Thyroid gland (tissue), 4 donors: ENCODE measurements at regions not wholly inside any gene's neighbourhood (a gene's known extent, or its start where the extent isn't known, plus 50 kb on each side); places are given as distances from the start of the nearest gene placed in this dataset.
"Not testable (repeated sequence)": the region's sequence is repeated elsewhere in the genome, so short reads cannot be mapped to it uniquely, and the experiment has no call there.

Experiments
- POLR2A ChIP-seq, 2 donors: fragments of 450-650 bp; IDR thresholded peaks; one replicate each; pipeline ENCODE4 v1.6.1; 2017; ENCODE audit warnings: antibody characterized with exemption in 2 of 2, mild to moderate bottlenecking in 2 of 2, moderate library complexity in 1 of 2
- TF ChIP-seq, protein P1 (sequence below), 6 experiments: fragments of 200-600 bp in 3 of 6; fragments of 450-650 bp in 3 of 6; sonication (generic) in 3 of 6; IDR thresholded peaks; one replicate each; pipeline ENCODE4 v1.5.1; 2016 to 2019; ENCODE audit warnings: antibody characterized with exemption in 6 of 6, mild to moderate bottlenecking in 2 of 6, inconsistent platforms in 1 of 6, moderate library complexity in 1 of 6

DNA sequence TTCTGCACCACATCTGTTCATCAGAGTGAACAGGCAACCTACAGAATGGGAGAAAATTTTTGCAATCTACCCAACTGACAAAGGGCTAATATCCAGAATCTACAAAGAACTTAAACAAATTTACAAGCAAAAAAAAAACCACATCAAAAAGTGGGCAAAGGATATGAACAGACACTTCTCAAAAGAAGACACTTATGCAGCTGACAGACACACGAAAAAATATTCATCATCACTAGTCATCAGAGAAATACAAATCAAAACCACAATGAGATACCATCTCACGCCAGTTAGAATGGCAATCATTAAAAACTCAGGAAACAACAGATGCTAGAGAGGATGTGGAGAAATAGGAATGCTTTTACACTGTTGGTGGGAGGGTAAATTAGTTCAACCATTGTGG, 59.1 kb upstream of the UBE2E2 start:
- not testable (repeated sequence) for TF ChIP-seq POLR2A (IDR thresholded peaks at IDR 0.05)
- TF ChIP-seq, protein P1, sequence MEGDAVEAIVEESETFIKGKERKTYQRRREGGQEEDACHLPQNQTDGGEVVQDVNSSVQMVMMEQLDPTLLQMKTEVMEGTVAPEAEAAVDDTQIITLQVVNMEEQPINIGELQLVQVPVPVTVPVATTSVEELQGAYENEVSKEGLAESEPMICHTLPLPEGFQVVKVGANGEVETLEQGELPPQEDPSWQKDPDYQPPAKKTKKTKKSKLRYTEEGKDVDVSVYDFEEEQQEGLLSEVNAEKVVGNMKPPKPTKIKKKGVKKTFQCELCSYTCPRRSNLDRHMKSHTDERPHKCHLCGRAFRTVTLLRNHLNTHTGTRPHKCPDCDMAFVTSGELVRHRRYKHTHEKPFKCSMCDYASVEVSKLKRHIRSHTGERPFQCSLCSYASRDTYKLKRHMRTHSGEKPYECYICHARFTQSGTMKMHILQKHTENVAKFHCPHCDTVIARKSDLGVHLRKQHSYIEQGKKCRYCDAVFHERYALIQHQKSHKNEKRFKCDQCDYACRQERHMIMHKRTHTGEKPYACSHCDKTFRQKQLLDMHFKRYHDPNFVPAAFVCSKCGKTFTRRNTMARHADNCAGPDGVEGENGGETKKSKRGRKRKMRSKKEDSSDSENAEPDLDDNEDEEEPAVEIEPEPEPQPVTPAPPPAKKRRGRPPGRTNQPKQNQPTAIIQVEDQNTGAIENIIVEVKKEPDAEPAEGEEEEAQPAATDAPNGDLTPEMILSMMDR (IDR thresholded peaks at IDR 0.05): not testable (repeated sequence)
